ENCODE measurements at regions not wholly inside any gene's neighbourhood (a gene's known extent, or its start where the extent isn't known, plus 50 kb on each side); places are given as distances from the start of the nearest gene placed in this dataset.

DNA sequence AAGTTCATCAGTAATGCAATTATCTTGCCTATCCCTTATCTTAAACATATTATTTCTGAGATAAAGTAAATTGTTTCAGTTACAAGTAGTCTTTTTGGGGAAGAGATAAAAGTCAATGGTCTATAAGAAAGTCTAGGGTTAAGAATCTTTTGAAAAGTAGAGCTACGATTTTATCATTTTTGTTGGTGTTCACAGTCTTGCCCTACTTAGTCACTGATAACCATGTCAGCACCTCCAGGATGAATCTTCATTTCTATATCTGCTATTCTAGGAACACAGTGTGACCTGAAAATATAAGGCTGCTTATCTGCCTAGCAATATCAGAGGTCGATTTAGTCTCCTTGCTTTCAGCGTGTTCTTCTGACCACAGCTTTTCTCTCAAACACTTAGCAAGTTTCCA is 1676.5 kb upstream of the PRR20A start:
- no peak for TF ChIP-seq POLR2A (IDR thresholded peaks at IDR 0.05; ENCODE audit: low read depth)
- TF ChIP-seq, protein P1, sequence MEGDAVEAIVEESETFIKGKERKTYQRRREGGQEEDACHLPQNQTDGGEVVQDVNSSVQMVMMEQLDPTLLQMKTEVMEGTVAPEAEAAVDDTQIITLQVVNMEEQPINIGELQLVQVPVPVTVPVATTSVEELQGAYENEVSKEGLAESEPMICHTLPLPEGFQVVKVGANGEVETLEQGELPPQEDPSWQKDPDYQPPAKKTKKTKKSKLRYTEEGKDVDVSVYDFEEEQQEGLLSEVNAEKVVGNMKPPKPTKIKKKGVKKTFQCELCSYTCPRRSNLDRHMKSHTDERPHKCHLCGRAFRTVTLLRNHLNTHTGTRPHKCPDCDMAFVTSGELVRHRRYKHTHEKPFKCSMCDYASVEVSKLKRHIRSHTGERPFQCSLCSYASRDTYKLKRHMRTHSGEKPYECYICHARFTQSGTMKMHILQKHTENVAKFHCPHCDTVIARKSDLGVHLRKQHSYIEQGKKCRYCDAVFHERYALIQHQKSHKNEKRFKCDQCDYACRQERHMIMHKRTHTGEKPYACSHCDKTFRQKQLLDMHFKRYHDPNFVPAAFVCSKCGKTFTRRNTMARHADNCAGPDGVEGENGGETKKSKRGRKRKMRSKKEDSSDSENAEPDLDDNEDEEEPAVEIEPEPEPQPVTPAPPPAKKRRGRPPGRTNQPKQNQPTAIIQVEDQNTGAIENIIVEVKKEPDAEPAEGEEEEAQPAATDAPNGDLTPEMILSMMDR (IDR thresholded peaks at IDR 0.05) = no peak
- no peak for TF ChIP-seq POLR2AphosphoS5 (IDR thresholded peaks at IDR 0.05)

Data from esophagus muscularis mucosa (tissue), 3 donors.